Pancreas (tissue), 10 donors: ENCODE measurements at regions not wholly inside any gene's neighbourhood (a gene's known extent, or its start where the extent isn't known, plus 50 kb on each side); places are given as distances from the start of the nearest gene placed in this dataset.

Experiments
- ATAC-seq, 4 donors: fragments of 200-7000 bp; cut with Tn5 transposase; one replicate each; pipeline versions ENCODE4 v1.8.0 to v1.9.1; 2020; ENCODE audit warnings: mild to moderate bottlenecking in 4 of 4, moderate library complexity in 4 of 4
- DNase-seq, 6 donors: peaks; one replicate each; pipeline ENCODE4 v3.0.0-alpha.2; 2020
- FAIRE-seq: peaks from 2 replicates; lab custom pipeline; 2012; peaks lifted over from hg19 to GRCh38; lab: Jason Lieb, UNC
- H3K27ac ChIP-seq, 4 donors: fragments of 200-600 bp; sonication (generic); 1 replicate in 3 of 4; 2 replicates in 1 of 4; pipeline versions ENCODE4 v1.5.0 to v1.8.0; 2020
- H3K27me3 ChIP-seq, 4 donors: fragments of 200-600 bp; one replicate each; pipeline ENCODE4 v1.8.0; 2021
- H3K36me3 ChIP-seq, 3 donors: fragments of 200-600 bp; sonication (generic) in 1 of 3; one replicate each; pipeline versions ENCODE4 v1.5.0 to v1.8.0; 2020 to 2021
- H3K4me1 ChIP-seq, 3 donors: fragments of 200-600 bp; one replicate each; pipeline ENCODE4 v1.8.0; 2021
- H3K4me3 ChIP-seq, 4 donors: fragments of 200-600 bp; sonication (generic) in 2 of 4; one replicate each; pipeline versions ENCODE4 v1.5.0 to v1.8.0; 2020 to 2021
- H3K9me3 ChIP-seq, 4 donors: fragments of 200-600 bp; one replicate each; pipeline ENCODE4 v1.8.0; 2021
- CTCF ChIP-seq, 4 donors: fragments of 200-600 bp; sonication (generic) in 3 of 4; IDR thresholded peaks; one replicate each; pipeline versions ENCODE4 v1.5.0 to v1.8.0; 2021; ENCODE audit warnings: antibody characterized with exemption in 4 of 4
- WGBS, 2 donors: extraction: QIAGEN DNeasy Blood & Tissue Kit; methylation state at CpG; one replicate each; pipeline ENCODE4 v1.1.7; 2013; 5-methylcytosine and 5-hydroxymethylcytosine counted together
- intact Hi-C, 3 donors: fragments of 100-400 bp; cut with DNase I; formaldehyde crosslinking; loops; one replicate each; pipeline versions ENCODE4 v1.11.1 to v1.14.2; 2022
- donor health status: healthy with polysubstance abuse.
- donor health status: DM: no; HTN: no; CAD: no; lungs with moderate emphysema.
- donor health status: DM: no; HTN: no; CAD: no.
- donor health status: control.
- donor health status: control.
- donor health status: Bipolar disorder and iron deficiency.
- donor health status: DM: yes; HTN: yes; CAD: no.
- donor health status: DM: no; HTN: no; CAD: no.
- donor health status: DM: no; HTN: no; CAD: no.
- donor health status: DM: yes; HTN: yes; CAD: no.

- intact Hi-C loops: no loop called here
- Histone ChIP-seq H3K4me1 (peaks cover 10 to 30% (median 30%) of the 10 kb centered on the region in 3 donors), H3K27ac (no peak overlapping the region), H3K9me3 (no peaks in the 10 kb centered on the region), H3K27me3 (no peaks in the 10 kb centered on the region), H3K36me3 (no peaks in the 10 kb centered on the region), H3K4me3 (no peak overlapping the region)
- DNase-seq (no peak), FAIRE-seq (no peak), ATAC-seq (no peak)
- WGBS, 2 donors: 87 to 96% methylated on average over 2 of the region's 2 CpGs
- TF ChIP-seq CTCF (IDR thresholded peaks at IDR 0.05): no peak
Measured at GRCh38 chr20:53826090-53826489, 232.5 kb upstream of the ZNF217 start.

GRCh38 chr20:53825282-53825681, 231.6 kb upstream of the ZNF217 start:
- FAIRE-seq (no peak), DNase-seq (no peak), ATAC-seq (no peak)
- intact Hi-C loops: no loop called here
- Histone ChIP-seq H3K4me3 (no peak overlapping the region), H3K36me3 (no peaks in the 10 kb centered on the region), H3K27ac (no peak overlapping the region), H3K9me3 (no peaks in the 10 kb centered on the region), H3K27me3 (no peaks in the 10 kb centered on the region), H3K4me1 (peaks cover 9 to 33% (median 25%) of the 10 kb centered on the region in 3 donors)
- 54 to 59% methylated on average over 4 of the region's 4 CpGs for WGBS, 2 donors
- no peak for TF ChIP-seq CTCF (IDR thresholded peaks at IDR 0.05)

- intact Hi-C loops: no loop called here
- TF ChIP-seq CTCF (IDR thresholded peaks at IDR 0.05): no peak
- Histone ChIP-seq H3K27ac (no peak overlapping the region), H3K4me1 (peaks cover 7 to 34% (median 21%) of the 10 kb centered on the region in 3 donors), H3K4me3 (no peak overlapping the region), H3K36me3 (no peaks in the 10 kb centered on the region), H3K9me3 (no peaks in the 10 kb centered on the region), H3K27me3 (no peaks in the 10 kb centered on the region)
- ATAC-seq (no peak), FAIRE-seq (no peak), DNase-seq (no peak)
- 95% methylated on average over 4 of the region's 4 CpGs for WGBS, 2 donors
Measured at GRCh38 chr20:53824779-53825178, 231.1 kb upstream of the ZNF217 start.

- H3K4me3 ChIP-seq: no peak overlapping the region
- no peak for FAIRE-seq
- H3K9me3 ChIP-seq: no peaks in the 10 kb centered on the region
- no peak for ATAC-seq
- WGBS, 2 donors: 82 to 85% methylated on average over 6 of the region's 6 CpGs
- H3K27ac ChIP-seq: no peak overlapping the region
- peaks cover 6 to 19% (median 13%) of the 10 kb centered on the region in 3 donors for H3K4me1 ChIP-seq
- intact Hi-C loops: no loop called here
- no peak for DNase-seq
- H3K27me3 ChIP-seq: no peaks in the 10 kb centered on the region
- TF ChIP-seq CTCF (IDR thresholded peaks at IDR 0.05): no peak
- H3K36me3 ChIP-seq: no peaks in the 10 kb centered on the region
Measured at GRCh38 chr20:53823121-53823764, 229.6 kb upstream of the ZNF217 start.

GRCh38 chr20:53822534-53822933, 228.9 kb upstream of the ZNF217 start:
- H3K4me3 ChIP-seq: no peak overlapping the region
- no peaks in the 10 kb centered on the region for H3K27me3 ChIP-seq
- intact Hi-C loops: no loop called here
- no peaks in the 10 kb centered on the region for H3K9me3 ChIP-seq
- ATAC-seq (no peak), FAIRE-seq (no peak), DNase-seq (no peak)
- TF ChIP-seq CTCF (IDR thresholded peaks at IDR 0.05): no peak
- H3K4me1 ChIP-seq: peaks cover 6 to 11% (median 7%) of the 10 kb centered on the region in 3 donors
- no peak overlapping the region for H3K27ac ChIP-seq
- no peaks in the 10 kb centered on the region for H3K36me3 ChIP-seq
- WGBS, 2 donors: 93 to 99% methylated on average over 5 of the region's 5 CpGs
